DMS53 treated with DMSO at 0.1 percent for 48 hours (cell line): ENCODE measurements at regions not wholly inside any gene's neighbourhood (a gene's known extent, or its start where the extent isn't known, plus 50 kb on each side); places are given as distances from the start of the nearest gene placed in this dataset.

Experiments used
- DNase-seq: peaks from one replicate; lab custom pipeline; 2025; ENCODE audit not compliant: unreplicated experiment; lab: John Stamatoyannopoulos, UW

- DNase-seq: no peak
Observed at GRCh38 chr12:124633365-124634362, 66.3 kb upstream of the NCOR2 start.

- no peak for DNase-seq
Observed at GRCh38 chr12:124632519-124632984, 65.1 kb upstream of the NCOR2 start.

DNA sequence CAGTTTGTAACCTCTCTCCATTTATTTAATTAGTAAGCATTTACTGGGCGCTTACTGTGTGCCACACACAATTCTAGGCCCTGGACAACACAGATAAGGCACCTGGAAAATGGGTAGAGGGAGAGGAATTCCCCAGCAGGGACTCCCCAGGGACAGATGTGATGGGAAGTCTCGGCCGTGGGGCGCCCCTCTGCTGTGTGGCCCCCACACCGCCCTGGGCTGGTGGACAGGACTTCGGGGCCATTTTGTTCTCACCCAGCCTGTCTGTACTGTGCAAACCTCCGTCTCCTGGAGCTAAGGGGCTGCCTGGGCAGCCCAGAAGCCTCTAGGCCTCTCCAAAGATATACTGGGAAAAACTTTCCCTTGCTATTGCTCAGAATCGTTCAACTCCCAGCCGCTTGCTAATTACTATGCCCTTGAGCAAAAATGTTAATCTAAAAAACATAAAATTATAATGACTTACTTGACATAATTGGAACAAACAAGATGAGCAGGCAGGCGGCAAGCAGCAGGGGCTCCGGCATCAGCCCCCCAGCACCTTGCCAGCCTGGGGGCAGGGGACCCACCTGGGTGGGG is 64.4 kb upstream of the NCOR2 start:
- DNase-seq: no peak

GRCh38 chr12:124630791-124631313 is 63.4 kb upstream of the NCOR2 start:
- DNase-seq: no peak

- DNase-seq: no peak
Observed at GRCh38 chr12:124629789-124630480, 62.5 kb upstream of the NCOR2 start.

DNA sequence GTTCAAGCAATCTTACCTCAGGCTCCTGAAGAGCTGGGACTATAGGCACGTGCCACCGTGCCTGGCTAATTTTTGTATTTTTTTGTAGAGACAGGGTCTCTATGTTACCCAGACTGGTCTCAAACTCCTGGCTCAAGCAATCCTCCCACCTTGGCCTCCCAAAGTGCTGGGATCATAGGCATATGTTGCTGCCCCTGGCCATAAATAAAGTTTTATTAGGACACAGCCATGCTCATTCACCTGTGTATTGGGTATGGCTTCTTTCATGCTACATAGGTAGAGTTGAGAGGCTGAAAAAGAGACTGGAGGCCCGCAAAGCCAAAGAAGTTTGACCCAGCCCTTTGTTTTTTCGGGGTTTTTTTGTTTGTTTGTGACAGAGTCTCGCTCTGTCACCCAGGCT is 61.7 kb upstream of the NCOR2 start:
- DNase-seq: no peak

- DNase-seq: no peak
Observed at GRCh38 chr12:124627956-124628355, 60.5 kb upstream of the NCOR2 start.

- DNase-seq: no peak
Observed at GRCh38 chr12:124626971-124627411, 59.6 kb upstream of the NCOR2 start.

GRCh38 chr12:124625867-124626675 is 58.7 kb upstream of the NCOR2 start:
- DNase-seq: no peak

DNA sequence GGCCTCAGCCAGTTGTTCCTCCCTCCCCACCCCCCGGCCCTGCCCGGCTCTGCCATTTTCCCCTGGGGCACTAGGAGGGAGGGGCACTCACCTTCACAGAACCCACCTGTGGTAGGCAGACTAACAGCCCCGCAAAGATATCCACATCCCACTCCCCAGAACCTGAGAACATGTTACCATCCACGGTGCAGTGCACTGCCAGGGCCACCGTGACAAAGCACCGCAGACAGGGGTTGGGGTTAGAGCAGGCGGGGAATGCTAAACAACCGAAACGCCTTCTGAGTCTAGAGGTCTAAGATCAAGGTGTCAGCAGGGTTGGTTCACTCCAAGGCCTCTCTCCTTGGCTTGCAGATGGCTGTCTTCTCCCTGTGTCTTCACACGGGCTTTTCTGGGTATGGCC is 57.4 kb upstream of the NCOR2 start:
- DNase-seq: no peak

DNA sequence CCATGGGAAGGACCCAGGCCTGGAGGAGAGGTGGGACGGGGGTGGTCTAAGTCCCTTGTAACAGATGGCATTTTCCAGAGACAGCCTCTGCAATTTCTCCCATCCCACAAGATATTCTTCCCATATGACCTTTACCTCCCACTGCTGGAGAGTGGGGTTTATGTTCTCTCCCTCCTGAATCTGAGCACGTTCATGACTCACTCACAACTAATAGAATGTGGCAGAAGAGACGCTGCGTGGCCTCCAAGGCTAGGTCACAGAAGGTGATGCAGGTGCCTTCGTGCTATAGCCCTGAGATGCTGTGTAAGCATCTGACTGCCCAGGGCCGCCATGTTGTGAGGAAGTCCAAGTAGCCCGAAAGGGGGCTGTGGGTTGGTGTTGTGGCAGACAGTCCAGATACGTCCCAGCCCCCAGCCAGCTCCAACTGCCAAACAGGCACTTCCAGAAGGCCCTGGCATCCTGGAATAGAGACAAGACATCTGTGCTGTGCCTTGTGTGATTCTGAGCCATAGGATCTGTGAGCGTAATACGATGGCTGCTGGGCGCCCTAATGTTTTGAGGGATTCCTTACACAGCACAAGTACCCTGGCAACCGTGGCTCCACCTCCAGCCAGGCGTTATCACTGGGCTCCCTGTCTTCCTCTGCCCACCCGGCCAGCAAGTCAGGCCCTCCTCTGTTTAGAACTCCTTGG is 56.1 kb upstream of the NCOR2 start:
- DNase-seq: no peak

GRCh38 chr12:124622764-124623163 is 55.4 kb upstream of the NCOR2 start:
- DNase-seq: no peak

DNA sequence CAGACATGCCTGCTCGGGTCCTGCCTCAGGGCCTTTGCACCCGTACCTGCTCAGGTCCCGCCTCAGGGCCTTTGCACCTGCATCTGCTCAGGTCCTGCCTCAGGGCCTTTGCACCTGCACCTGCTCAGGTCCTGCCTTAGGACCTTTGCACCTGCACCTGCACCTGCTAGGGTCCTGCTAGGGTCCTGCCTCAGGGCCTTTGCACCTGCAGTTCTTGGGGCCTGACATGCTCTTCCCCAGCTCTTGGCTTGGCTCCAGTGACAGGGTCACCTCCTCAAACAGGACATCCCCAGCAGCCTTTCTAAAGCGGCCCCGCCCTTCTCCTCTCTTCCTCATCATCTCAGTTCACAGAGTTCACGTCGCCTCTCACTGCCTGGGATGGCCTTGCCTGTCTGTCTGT is 54.9 kb upstream of the NCOR2 start:
- DNase-seq: no peak

- no peak for DNase-seq
Observed at GRCh38 chr12:124621296-124621660, 53.9 kb upstream of the NCOR2 start.

DNA sequence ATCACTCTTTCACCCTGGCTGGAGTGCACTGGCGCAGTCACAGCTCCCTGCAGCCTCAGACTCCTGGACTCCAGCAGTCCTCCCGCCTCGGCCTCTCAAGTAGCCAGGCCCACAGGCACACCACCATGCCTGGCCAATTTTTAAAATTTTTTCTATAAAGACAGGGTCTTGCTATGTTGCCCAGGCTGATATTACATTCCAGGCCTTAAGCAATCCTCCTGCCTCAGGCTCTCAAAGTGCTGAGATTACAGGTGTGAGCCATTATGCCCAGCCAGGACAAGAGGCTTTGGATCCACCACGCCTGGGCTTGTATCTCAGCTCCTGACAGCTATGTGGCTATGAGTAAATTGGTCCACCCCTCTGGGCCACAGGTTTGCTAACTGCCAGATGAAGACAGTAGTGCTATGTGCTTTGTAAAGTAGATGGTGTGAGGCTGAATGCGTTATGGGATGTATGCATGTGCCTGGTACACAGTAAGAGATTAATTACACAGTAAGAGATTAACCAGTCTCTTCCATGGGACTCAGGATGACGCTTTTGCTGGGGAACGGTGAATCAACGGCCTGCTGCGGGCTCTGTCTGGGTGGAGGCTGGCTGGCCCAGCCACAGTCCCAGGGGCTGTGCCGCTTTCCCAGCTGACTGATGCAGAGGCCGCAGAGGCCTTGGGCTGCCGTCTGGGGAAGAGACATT is 53.3 kb upstream of the NCOR2 start:
- no peak for DNase-seq

DNA sequence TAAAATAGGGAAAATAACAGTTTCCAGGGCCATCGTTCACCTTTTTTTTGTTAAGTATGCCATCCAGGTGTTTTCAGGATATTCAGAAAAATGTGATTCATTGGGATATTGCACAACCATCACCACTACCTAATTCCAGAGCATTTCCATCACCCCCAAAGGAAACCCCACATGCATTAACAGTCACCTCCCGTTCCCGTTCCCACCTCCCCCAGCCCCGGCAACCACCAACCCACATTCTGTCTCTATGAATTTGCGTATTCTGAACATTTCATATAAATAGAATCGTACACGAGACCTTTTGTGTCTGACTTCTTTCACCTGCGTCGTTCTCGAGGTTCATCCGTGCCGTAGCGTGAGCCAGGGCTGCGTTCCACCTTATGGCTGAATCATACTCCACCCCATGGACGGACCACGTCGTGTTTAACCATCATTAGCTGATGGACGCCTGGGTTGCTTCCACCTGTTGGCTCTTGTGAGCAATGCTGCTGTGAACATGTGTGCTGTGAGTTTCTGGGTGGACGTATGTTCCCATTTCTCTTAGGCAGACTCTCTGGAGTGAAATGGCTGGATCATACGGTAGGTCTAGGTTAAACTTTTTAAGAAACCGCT is 51.0 kb upstream of the NCOR2 start:
- no peak for DNase-seq

- peak; percentile 19 for DNase-seq
Observed at GRCh38 chr12:124617615-124618014, 50.2 kb upstream of the NCOR2 start.
